Hepatocyte (in vitro differentiated cells): ENCODE measurements at regions not wholly inside any gene's neighbourhood (a gene's known extent, or its start where the extent isn't known, plus 50 kb on each side); places are given as distances from the start of the nearest gene placed in this dataset.

Experiments
- DNase-seq: peaks from one replicate; pipeline ENCODE4 v3.0.0-alpha.2; 2016; ENCODE audit warnings: low spot score
- H2AFZ ChIP-seq: fragments of 200-600 bp; sonication (generic); 2 replicates; pipeline ENCODE4 v1.6.0; 2016; ENCODE audit warnings: antibody characterized with exemption, mild to moderate bottlenecking
- H3K27ac ChIP-seq: fragments of 200-600 bp; sonication (generic); 2 replicates; pipeline ENCODE4 v1.5.1; 2016; ENCODE audit warnings: mild to moderate bottlenecking
- H3K27me3 ChIP-seq: fragments of 200-600 bp; sonication (generic); 2 replicates; pipeline ENCODE4 v1.6.1; 2016
- H3K36me3 ChIP-seq: fragments of 200-600 bp; sonication (generic); replicated peaks from 2 replicates; pipeline ENCODE4 v1.5.1; 2016; ENCODE audit warnings: low read depth; ENCODE audit not compliant: insufficient read depth
- H3K4me1 ChIP-seq: fragments of 200-600 bp; sonication (generic); 2 replicates; pipeline ENCODE4 v1.5.1; 2016; ENCODE audit warnings: mild to moderate bottlenecking, moderate library complexity; ENCODE audit not compliant: insufficient read depth
- H3K4me2 ChIP-seq: fragments of 200-600 bp; sonication (generic); 2 replicates; pipeline ENCODE4 v1.6.0; 2016
- H3K4me3 ChIP-seq: fragments of 200-600 bp; sonication (generic); 2 replicates; pipeline ENCODE4 v1.5.1; 2016; ENCODE audit warnings: mild to moderate bottlenecking
- H3K79me2 ChIP-seq: fragments of 200-600 bp; sonication (generic); 2 replicates; pipeline ENCODE4 v1.6.0; 2017; ENCODE audit warnings: mild to moderate bottlenecking
- H3K9me2 ChIP-seq: fragments of 200-600 bp; sonication (generic); replicated peaks from 2 replicates; pipeline ENCODE4 v1.6.0; 2017; ENCODE audit warnings: mild to moderate bottlenecking; ENCODE audit not compliant: insufficient read depth
- H3K9me3 ChIP-seq: fragments of 200-600 bp; sonication (generic); 2 replicates; pipeline ENCODE4 v1.5.1; 2016; ENCODE audit warnings: low read depth, mild to moderate bottlenecking
- H4K20me1 ChIP-seq: fragments of 200-600 bp; sonication (generic); 2 replicates; pipeline ENCODE4 v1.6.0; 2016; ENCODE audit warnings: mild to moderate bottlenecking; ENCODE audit not compliant: insufficient read depth, poor library complexity, severe bottlenecking
- CTCF ChIP-seq: fragments of 200-600 bp; sonication (generic); IDR thresholded peaks from 2 replicates; pipeline ENCODE4 v1.5.1; 2016; ENCODE audit warnings: antibody characterized with exemption, mild to moderate bottlenecking; ENCODE audit not compliant: poor library complexity
- EZH2 ChIP-seq: fragments of 200-600 bp; sonication (generic); IDR thresholded peaks from 2 replicates; pipeline ENCODE4 v1.6.1; 2016; ENCODE audit warnings: antibody characterized with exemption, mild to moderate bottlenecking, borderline replicate concordance
- EZH2phosphoT487 ChIP-seq: fragments of 200-600 bp; sonication (generic); IDR thresholded peaks from one replicate; pipeline ENCODE4 v1.6.1; 2018; ENCODE audit warnings: antibody characterized with exemption, mild to moderate bottlenecking, low read depth, moderate library complexity; ENCODE audit not compliant: unreplicated experiment, severe bottlenecking
- WGBS: methylation state at CpG from one replicate; pipeline ENCODE4 v1.1.6; 2016; ENCODE audit warnings: low lambda C conversion rate; ENCODE audit errors: missing lambda C conversion rate; 5-methylcytosine and 5-hydroxymethylcytosine counted together

DNA sequence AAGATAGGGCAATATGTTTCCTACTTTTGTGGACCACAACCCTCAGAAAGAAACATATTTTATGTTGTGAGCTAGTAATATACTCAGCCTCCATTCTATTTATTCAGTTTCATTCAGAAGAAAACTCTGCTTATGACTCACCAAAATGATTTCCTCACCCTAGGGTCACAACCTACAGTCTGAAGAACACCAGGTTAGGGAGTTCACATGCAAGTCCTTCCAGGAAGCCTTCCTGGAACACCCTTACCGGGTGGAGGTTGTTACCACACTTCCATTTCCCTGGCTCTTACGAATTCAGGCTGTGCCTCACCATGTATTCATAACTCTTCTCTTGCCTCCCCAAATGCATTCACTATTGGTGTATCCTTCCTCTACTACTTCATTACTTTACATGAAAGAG, 228.0 kb upstream of the ADAMTS9 start:
- Histone ChIP-seq H3K9me3 (no peaks in the 10 kb centered on the region), H3K9me2 (no peaks in the 10 kb centered on the region), H3K36me3 (no peaks in the 10 kb centered on the region), H4K20me1 (no peaks in the 10 kb centered on the region), H3K4me1 (peaks cover 22% of the 10 kb centered on the region), H3K4me2 (peak overlapping the region; percentile 4), H3K27ac (peak overlapping the region; percentile 73), H2AFZ (no peak overlapping the region), H3K4me3 (no peak overlapping the region), H3K79me2 (no peaks in the 10 kb centered on the region), H3K27me3 (no peaks in the 10 kb centered on the region)
- TF ChIP-seq EZH2 (no peak), CTCF (no peak), EZH2phosphoT487 (no peak)
- WGBS: 72% methylated on average over 2 of the region's 2 CpGs
- DNase-seq: peak; percentile 52

- H3K79me2 ChIP-seq: no peaks in the 10 kb centered on the region
- H2AFZ ChIP-seq: no peak overlapping the region
- no peaks in the 10 kb centered on the region for H3K9me3 ChIP-seq
- H3K27ac ChIP-seq: no peak overlapping the region
- H3K4me3 ChIP-seq: no peak overlapping the region
- no peaks in the 10 kb centered on the region for H3K36me3 ChIP-seq
- H3K27me3 ChIP-seq: no peaks in the 10 kb centered on the region
- WGBS: 69% methylated on average over 4 of the region's 4 CpGs
- H3K4me2 ChIP-seq: no peak overlapping the region
- H3K4me1 ChIP-seq: peaks cover 33% of the 10 kb centered on the region
- no peaks in the 10 kb centered on the region for H3K9me2 ChIP-seq
- no peak for DNase-seq
- TF ChIP-seq EZH2 (no peak), EZH2phosphoT487 (no peak)
- no peaks in the 10 kb centered on the region for H4K20me1 ChIP-seq
Observed at GRCh38 chr3:64913515-64913914, 225.7 kb upstream of the ADAMTS9 start.

DNA sequence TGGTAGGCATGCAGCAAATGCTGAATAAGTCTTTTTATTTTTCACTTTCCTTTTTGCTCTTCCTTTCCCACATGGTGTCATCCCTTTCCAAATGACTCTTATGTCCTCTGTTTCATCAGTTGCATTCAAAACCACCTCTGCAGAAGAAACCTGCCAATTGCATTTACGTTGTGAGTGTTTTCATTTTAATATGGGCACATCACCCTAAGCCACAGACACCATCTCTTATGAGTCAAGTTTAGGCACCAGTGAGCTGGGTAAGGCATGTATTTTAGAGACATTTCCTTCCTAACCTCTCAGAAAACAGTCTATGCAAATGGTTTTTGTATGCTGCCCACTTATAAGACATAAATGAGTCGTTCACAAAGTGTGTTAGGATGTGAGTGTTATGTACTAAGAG, 223.3 kb upstream of the ADAMTS9 start:
- H3K9me3 ChIP-seq: no peaks in the 10 kb centered on the region
- TF ChIP-seq EZH2 (no peak), CTCF (no peak), EZH2phosphoT487 (no peak)
- H3K9me2 ChIP-seq: no peaks in the 10 kb centered on the region
- H3K27ac ChIP-seq: no peak overlapping the region
- H4K20me1 ChIP-seq: no peaks in the 10 kb centered on the region
- DNase-seq: no peak
- WGBS: 89% methylated on average over 2 of the region's 2 CpGs
- H2AFZ ChIP-seq: no peak overlapping the region
- H3K4me1 ChIP-seq: peaks cover 19% of the 10 kb centered on the region
- no peak overlapping the region for H3K4me3 ChIP-seq
- no peaks in the 10 kb centered on the region for H3K36me3 ChIP-seq
- H3K79me2 ChIP-seq: no peaks in the 10 kb centered on the region
- no peaks in the 10 kb centered on the region for H3K27me3 ChIP-seq
- H3K4me2 ChIP-seq: no peak overlapping the region

- Histone ChIP-seq H3K4me3 (no peak overlapping the region), H3K27ac (peak overlapping the region; percentile 42), H3K9me3 (no peaks in the 10 kb centered on the region), H3K4me1 (peaks cover 16% of the 10 kb centered on the region), H3K36me3 (no peaks in the 10 kb centered on the region), H4K20me1 (no peaks in the 10 kb centered on the region), H3K4me2 (no peak overlapping the region), H3K79me2 (no peaks in the 10 kb centered on the region), H2AFZ (no peak overlapping the region), H3K27me3 (no peaks in the 10 kb centered on the region), H3K9me2 (no peaks in the 10 kb centered on the region)
- WGBS: 48% methylated on average over 4 of the region's 4 CpGs
- TF ChIP-seq CTCF (no peak), EZH2 (no peak), EZH2phosphoT487 (no peak)
- peak; percentile 23 for DNase-seq
Observed at GRCh38 chr3:64909757-64910467, 222.1 kb upstream of the ADAMTS9 start.
